HG02623 (cell line): ENCODE measurements at regions not wholly inside any gene's neighbourhood (a gene's known extent, or its start where the extent isn't known, plus 50 kb on each side); places are given as distances from the start of the nearest gene placed in this dataset.
"Not testable (repeated sequence)": the region's sequence is repeated elsewhere in the genome, so short reads cannot be mapped to it uniquely, and the experiment has no call there.

ENCODE experiments used
- ATAC-seq: cut with Tn5 transposase; IDR thresholded peaks from one replicate; pipeline ENCODE4 v1.9.1; 2021; ENCODE audit warnings: moderate library complexity; ENCODE audit not compliant: unreplicated experiment

GRCh38 chr2:237238249-237238648, 152.6 kb downstream of the COPS8 start:
- no peak for ATAC-seq

- ATAC-seq = no peak
Measured at GRCh38 chr2:237240252-237240651, 154.6 kb downstream of the COPS8 start.

- not testable (repeated sequence) for ATAC-seq
Measured at GRCh38 chr2:237240868-237241267, 155.2 kb downstream of the COPS8 start.

GRCh38 chr2:237242091-237242536, 156.4 kb downstream of the COPS8 start:
- ATAC-seq = no peak

- no peak for ATAC-seq
Measured at GRCh38 chr2:237243487-237243886, 157.8 kb downstream of the COPS8 start.

GRCh38 chr2:237244178-237244577, 158.5 kb downstream of the COPS8 start:
- ATAC-seq = no peak

GRCh38 chr2:237244976-237245646, 159.4 kb downstream of the COPS8 start:
- ATAC-seq = no peak

GRCh38 chr2:237250599-237250998, 163.4 kb downstream of the COL6A3 start:
- no peak for ATAC-seq

GRCh38 chr2:237251986-237252385, 162.0 kb downstream of the COL6A3 start:
- no peak for ATAC-seq

- no peak for ATAC-seq
Measured at GRCh38 chr2:237253046-237253702, 160.8 kb downstream of the COL6A3 start.

GRCh38 chr2:237254369-237254861, 159.5 kb downstream of the COL6A3 start:
- ATAC-seq = no peak

GRCh38 chr2:237254911-237255578, 158.9 kb downstream of the COL6A3 start:
- no peak for ATAC-seq

GRCh38 chr2:237256887-237257286, 157.1 kb downstream of the COL6A3 start:
- ATAC-seq = no peak

- no peak for ATAC-seq
Measured at GRCh38 chr2:237257471-237257951, 156.5 kb downstream of the COL6A3 start.

- no peak for ATAC-seq
Measured at GRCh38 chr2:237258116-237258515, 155.8 kb downstream of the COL6A3 start.

- ATAC-seq = no peak
Measured at GRCh38 chr2:237258615-237259014, 155.3 kb downstream of the COL6A3 start.

- ATAC-seq = no peak
Measured at GRCh38 chr2:237259201-237259600, 154.8 kb downstream of the COL6A3 start.

GRCh38 chr2:237260039-237260620, 153.8 kb downstream of the COL6A3 start:
- no peak for ATAC-seq

- no peak for ATAC-seq
Measured at GRCh38 chr2:237260686-237261085, 153.3 kb downstream of the COL6A3 start.

GRCh38 chr2:237261327-237261726, 152.6 kb downstream of the COL6A3 start:
- no peak for ATAC-seq
